OCI-LY7 (cell line): ENCODE measurements at regions not wholly inside any gene's neighbourhood (a gene's known extent, or its start where the extent isn't known, plus 50 kb on each side); places are given as distances from the start of the nearest gene placed in this dataset.

Experiments used
- CTCF ChIP-seq: fragments of 200-600 bp; sonication (generic); conservative IDR thresholded peaks from 2 replicates; pipeline ENCODE4 v1.5.1; 2014; ENCODE audit warnings: mild to moderate bottlenecking, antibody characterized with exemption, low read length, moderate library complexity, mixed read lengths
- EZH2phosphoT487 ChIP-seq: fragments of 200-600 bp; sonication (generic); IDR thresholded peaks from 2 replicates; pipeline ENCODE4 v1.6.1; 2018; ENCODE audit warnings: low read depth, borderline replicate concordance, mild to moderate bottlenecking, mixed run types, antibody characterized with exemption, low read length, moderate library complexity, mixed read lengths

- no peak for TF ChIP-seq CTCF
- no peak for TF ChIP-seq EZH2phosphoT487
Measured at GRCh38 chr4:8695237-8696219, 103.0 kb downstream of the CPZ start.
